ENCODE measurements at regions not wholly inside any gene's neighbourhood (a gene's known extent, or its start where the extent isn't known, plus 50 kb on each side); places are given as distances from the start of the nearest gene placed in this dataset.

DNA sequence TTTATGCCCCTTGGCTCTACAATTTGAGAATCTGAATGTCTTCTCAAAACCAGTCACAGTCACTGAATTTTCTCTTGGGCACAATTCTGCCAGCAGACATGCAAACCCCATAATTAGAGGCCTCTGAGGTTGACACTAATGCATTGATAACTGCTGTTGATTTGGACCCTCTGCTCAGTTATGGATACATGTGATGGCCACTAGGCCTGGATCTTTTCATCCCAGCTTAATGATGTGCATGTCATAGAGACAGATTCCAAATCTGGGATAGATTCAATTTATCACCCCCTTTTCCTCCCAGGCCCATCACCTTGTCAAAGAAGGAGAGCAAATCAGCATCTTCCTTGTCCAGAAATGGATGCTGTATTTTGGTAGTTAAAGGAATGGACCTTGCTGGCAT is 92.2 kb downstream of the C11orf91 start:
- CTCF ChIA-PET: interaction anchor here (0.6 kb wide), 1 partner anchor 903 kb away, joined by 3 read pairs; no protein-coding TSS in a partner anchor
- Mint-ChIP-seq H3K9me3 (no peaks in the 10 kb centered on the region), H3K36me3 (ENCODE audit: low read depth) (no peaks in the 10 kb centered on the region), H3K27ac (no peak overlapping the region), H3K4me3 (no peak overlapping the region), H3K27me3 (ENCODE audit: low read depth) (peaks cover 7% of the 10 kb centered on the region), H3K4me1 (ENCODE audit: low read depth) (no peaks in the 10 kb centered on the region)
- no peak for DNase-seq
- intact Hi-C loops (cut with micrococcal nuclease): no loop called here

DNA sequence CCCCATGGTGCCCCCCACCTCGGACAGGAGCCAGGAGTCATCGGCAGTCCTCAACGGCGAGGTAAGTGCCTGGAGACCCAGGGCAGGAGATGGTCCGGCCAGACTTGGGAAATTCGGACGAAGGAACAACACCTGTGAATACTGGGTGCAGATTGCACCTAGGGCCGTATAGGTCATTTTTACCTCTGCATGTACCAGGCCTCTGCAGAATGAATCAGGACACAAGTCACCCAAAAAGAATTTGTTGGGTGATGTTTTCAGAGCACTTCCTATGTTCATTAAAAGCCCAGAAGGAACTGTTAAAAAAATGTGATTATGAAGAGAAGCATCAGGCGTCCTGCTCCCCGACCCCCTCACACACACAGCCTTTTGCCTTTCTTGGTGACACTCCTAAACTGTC is 93.9 kb downstream of the C11orf91 start:
- intact Hi-C loops (cut with micrococcal nuclease): no loop called here

DNA sequence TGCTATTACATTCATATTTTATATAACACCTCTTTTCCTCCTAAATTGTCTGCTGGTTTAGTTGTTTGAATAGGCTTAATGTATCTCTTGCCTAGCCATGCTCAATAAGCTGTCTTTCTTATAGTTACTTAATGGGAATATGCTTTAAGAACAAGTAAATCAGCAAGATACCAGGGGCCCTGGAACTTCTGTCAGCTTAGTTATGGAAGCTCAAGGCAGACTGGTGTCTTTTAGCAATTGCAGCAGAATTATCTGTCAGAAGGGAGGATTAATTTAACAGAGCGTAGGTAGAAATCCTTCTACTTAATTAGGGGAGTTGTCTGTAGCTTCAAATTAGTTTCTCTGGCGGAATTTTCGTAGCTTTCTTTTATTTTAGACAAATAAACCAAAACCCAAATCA is 94.9 kb downstream of the C11orf91 start:
- no peaks in the 10 kb centered on the region for H3K9me3 Mint-ChIP-seq
- H3K27me3 Mint-ChIP-seq (ENCODE audit: low read depth): peaks cover 9% of the 10 kb centered on the region
- no peak for DNase-seq
- H3K4me3 Mint-ChIP-seq: no peak overlapping the region
- intact Hi-C loops (cut with micrococcal nuclease): no loop called here
- CTCF ChIA-PET: no interaction called here
- no peaks in the 10 kb centered on the region for H3K4me1 Mint-ChIP-seq (ENCODE audit: low read depth)
- no peak overlapping the region for H3K27ac Mint-ChIP-seq
- H3K36me3 Mint-ChIP-seq (ENCODE audit: low read depth): no peaks in the 10 kb centered on the region

More for the DNA sequence above, 93.9 kb downstream of the C11orf91 start:
- H3K4me1 Mint-ChIP-seq (ENCODE audit: low read depth): no peaks in the 10 kb centered on the region
- H3K9me3 Mint-ChIP-seq: no peaks in the 10 kb centered on the region
- CTCF ChIA-PET: no interaction called here
- no peak for DNase-seq
- no peaks in the 10 kb centered on the region for H3K36me3 Mint-ChIP-seq (ENCODE audit: low read depth)
- H3K27ac Mint-ChIP-seq: no peak overlapping the region
- H3K27me3 Mint-ChIP-seq (ENCODE audit: low read depth): peaks cover 7% of the 10 kb centered on the region
- H3K4me3 Mint-ChIP-seq: no peak overlapping the region

- Mint-ChIP-seq H3K4me1 (ENCODE audit: low read depth) (no peaks in the 10 kb centered on the region), H3K36me3 (ENCODE audit: low read depth) (no peaks in the 10 kb centered on the region), H3K9me3 (peaks cover 5% of the 10 kb centered on the region), H3K27ac (no peak overlapping the region), H3K27me3 (ENCODE audit: low read depth) (peaks cover 16% of the 10 kb centered on the region), H3K4me3 (no peak overlapping the region)
- DNase-seq: no peak
- intact Hi-C loops (cut with micrococcal nuclease): no loop called here
- CTCF ChIA-PET: no interaction called here
Observed at GRCh38 chr11:33598426-33599069, 102.1 kb downstream of the C11orf91 start.

GRCh38 chr11:33594188-33594587 is 106.4 kb downstream of the C11orf91 start:
- CTCF ChIA-PET: no interaction called here

DNA sequence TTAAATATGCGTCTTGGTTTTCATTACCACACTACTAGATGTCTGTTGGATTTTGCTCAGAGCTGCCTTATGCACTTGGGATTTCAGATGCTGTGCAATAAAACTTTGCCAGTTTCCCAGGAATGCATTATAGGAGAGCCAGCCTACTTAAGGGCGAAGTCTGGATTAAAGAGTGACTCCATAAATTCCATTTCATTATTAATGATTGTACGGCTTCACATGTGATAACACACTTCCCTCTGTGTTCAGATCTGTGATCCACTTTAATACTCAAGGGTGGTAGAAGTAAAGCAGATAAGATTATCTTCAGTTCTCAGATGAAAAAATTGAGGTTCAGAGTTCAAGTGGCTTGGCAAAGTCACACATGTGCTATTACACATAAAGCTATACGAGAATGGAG is 110.2 kb downstream of the C11orf91 start:
- H3K27me3 Mint-ChIP-seq (ENCODE audit: low read depth): no peaks in the 10 kb centered on the region
- H3K4me3 Mint-ChIP-seq: no peak overlapping the region
- intact Hi-C loops (cut with micrococcal nuclease): no loop called here
- no peak overlapping the region for H3K27ac Mint-ChIP-seq
- DNase-seq: no peak
- CTCF ChIA-PET: interaction anchor here (1.0 kb wide), 1 partner anchor 12 kb away, joined by 5 read pairs; no protein-coding TSS in a partner anchor
- H3K9me3 Mint-ChIP-seq: peaks cover 5% of the 10 kb centered on the region
- no peaks in the 10 kb centered on the region for H3K36me3 Mint-ChIP-seq (ENCODE audit: low read depth)
- H3K4me1 Mint-ChIP-seq (ENCODE audit: low read depth): no peaks in the 10 kb centered on the region

More at GRCh38 chr11:33594188-33594587, 106.4 kb downstream of the C11orf91 start:
- Mint-ChIP-seq H3K4me3 (no peak overlapping the region), H3K36me3 (ENCODE audit: low read depth) (no peaks in the 10 kb centered on the region), H3K27me3 (ENCODE audit: low read depth) (peaks cover 10% of the 10 kb centered on the region), H3K4me1 (ENCODE audit: low read depth) (no peaks in the 10 kb centered on the region), H3K9me3 (peaks cover 5% of the 10 kb centered on the region), H3K27ac (no peak overlapping the region)
- intact Hi-C loops (cut with micrococcal nuclease): no loop called here
- DNase-seq: no peak

DNA sequence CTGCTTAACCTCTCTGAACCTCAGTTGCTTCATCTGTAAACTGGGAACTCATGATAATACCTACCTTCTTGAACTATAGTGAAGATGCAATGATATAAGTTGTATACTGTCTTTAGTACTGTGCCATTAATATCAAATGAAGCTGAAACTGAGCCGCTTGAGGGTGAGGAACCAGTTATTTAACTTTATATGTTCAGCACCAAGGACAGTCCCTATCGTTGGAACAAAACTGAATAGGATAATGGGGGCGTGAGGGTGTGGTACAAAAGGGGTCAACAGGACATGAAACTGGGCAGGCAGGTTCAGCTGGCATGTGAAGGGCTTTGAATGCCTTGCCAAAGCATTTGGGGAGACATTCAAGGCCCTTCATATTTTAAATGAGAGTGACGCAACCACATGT is 112.6 kb downstream of the C11orf91 start:
- CTCF ChIA-PET: interaction anchor here (0.9 kb wide), 1 partner anchor 11 kb away, joined by 4 read pairs; no protein-coding TSS in a partner anchor
- H3K27me3 Mint-ChIP-seq (ENCODE audit: low read depth): no peaks in the 10 kb centered on the region

DNA sequence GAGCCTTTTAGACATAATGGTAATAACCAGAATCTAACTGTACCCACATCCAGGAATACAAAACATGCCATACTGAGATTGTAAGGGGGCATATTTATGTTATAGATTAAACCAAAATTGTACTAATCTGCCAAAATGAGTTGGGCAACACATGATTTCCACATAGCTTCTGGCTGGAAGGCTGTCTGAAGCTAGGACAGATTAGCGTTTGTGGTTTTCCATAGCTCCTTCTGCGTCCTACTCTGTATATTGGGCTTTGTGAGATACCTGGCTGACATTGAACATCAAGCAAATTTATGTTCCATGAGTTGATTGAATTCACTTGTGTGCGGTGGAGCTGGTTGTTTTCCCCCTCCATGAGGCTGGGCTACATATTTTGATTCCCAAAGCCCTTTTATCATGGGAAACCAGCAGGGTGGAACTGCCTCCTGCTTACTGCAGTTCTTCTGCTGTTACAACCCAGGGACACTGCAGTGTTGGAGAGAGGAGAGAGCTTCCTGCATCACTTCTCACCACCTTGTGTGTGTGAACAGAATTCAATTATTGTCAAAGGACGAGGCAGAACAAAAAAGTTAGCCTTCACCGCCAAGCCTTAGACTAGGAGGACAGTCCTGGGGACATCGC is 114.9 kb downstream of the C11orf91 start:
- Mint-ChIP-seq H3K9me3 (no peaks in the 10 kb centered on the region), H3K36me3 (ENCODE audit: low read depth) (no peaks in the 10 kb centered on the region), H3K4me3 (no peak overlapping the region), H3K27me3 (ENCODE audit: low read depth) (peaks cover 1% of the 10 kb centered on the region), H3K27ac (no peak overlapping the region), H3K4me1 (ENCODE audit: low read depth) (no peaks in the 10 kb centered on the region)
- intact Hi-C loops (cut with micrococcal nuclease): no loop called here
- no peak for DNase-seq
- CTCF ChIA-PET: no interaction called here

More for the DNA sequence above, 112.6 kb downstream of the C11orf91 start:
- DNase-seq: no peak
- no peaks in the 10 kb centered on the region for H3K9me3 Mint-ChIP-seq
- no peaks in the 10 kb centered on the region for H3K4me1 Mint-ChIP-seq (ENCODE audit: low read depth)
- H3K27ac Mint-ChIP-seq: no peak overlapping the region
- no peaks in the 10 kb centered on the region for H3K36me3 Mint-ChIP-seq (ENCODE audit: low read depth)
- H3K4me3 Mint-ChIP-seq: no peak overlapping the region
- intact Hi-C loops (cut with micrococcal nuclease): no loop called here

DNA sequence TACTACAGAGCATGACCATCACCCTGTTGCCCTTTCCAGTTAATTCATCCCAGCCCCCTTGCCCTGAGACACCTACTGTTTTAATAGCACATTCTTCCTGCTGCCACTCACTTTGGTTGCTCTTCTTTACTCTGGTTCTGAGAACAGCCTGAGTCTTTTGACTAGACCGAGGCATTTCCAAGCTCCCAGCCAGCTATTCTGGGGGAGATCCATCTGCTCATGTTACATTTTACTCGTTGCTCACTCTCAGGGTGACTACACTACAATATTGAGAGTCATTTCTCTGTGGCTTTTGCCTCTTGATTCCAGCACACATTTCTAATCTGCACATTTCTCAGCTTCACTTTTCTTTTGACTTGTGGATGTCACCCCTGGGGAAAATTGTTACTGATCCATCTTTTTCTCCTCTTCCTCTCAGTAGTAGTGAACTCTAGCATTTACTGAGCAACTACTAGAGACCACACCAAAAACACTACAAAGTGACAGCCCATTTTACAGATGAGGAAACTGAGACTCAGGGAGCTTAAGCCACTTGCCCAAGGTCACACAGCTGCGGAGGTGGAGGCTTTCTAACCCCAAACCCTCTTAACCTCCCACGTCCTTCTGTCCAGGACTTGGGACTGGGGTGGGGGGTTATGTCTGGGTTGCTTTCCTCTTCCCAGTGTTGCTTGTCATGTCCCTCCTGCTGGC is 117.8 kb downstream of the C11orf91 start:
- CTCF ChIA-PET: no interaction called here
- H3K9me3 Mint-ChIP-seq: no peaks in the 10 kb centered on the region
- intact Hi-C loops (cut with micrococcal nuclease): no loop called here

GRCh38 chr11:33579101-33579500 is 121.5 kb downstream of the C11orf91 start:
- peaks cover 3% of the 10 kb centered on the region for H3K27me3 Mint-ChIP-seq (ENCODE audit: low read depth)
- CTCF ChIA-PET: interaction anchor here (1.6 kb wide), 1 partner anchor 11 kb away, joined by 5 read pairs; no protein-coding TSS in a partner anchor
- H3K36me3 Mint-ChIP-seq (ENCODE audit: low read depth): no peaks in the 10 kb centered on the region
- H3K9me3 Mint-ChIP-seq: no peaks in the 10 kb centered on the region
- no peak overlapping the region for H3K27ac Mint-ChIP-seq
- H3K4me1 Mint-ChIP-seq (ENCODE audit: low read depth): no peaks in the 10 kb centered on the region
- DNase-seq: no peak
- intact Hi-C loops (cut with micrococcal nuclease): no loop called here
- no peak overlapping the region for H3K4me3 Mint-ChIP-seq

More for the DNA sequence above, 117.8 kb downstream of the C11orf91 start:
- no peaks in the 10 kb centered on the region for H3K4me1 Mint-ChIP-seq (ENCODE audit: low read depth)
- H3K4me3 Mint-ChIP-seq: no peak overlapping the region
- H3K36me3 Mint-ChIP-seq (ENCODE audit: low read depth): no peaks in the 10 kb centered on the region
- no peak for DNase-seq
- H3K27me3 Mint-ChIP-seq (ENCODE audit: low read depth): peaks cover 3% of the 10 kb centered on the region
- no peak overlapping the region for H3K27ac Mint-ChIP-seq

DNA sequence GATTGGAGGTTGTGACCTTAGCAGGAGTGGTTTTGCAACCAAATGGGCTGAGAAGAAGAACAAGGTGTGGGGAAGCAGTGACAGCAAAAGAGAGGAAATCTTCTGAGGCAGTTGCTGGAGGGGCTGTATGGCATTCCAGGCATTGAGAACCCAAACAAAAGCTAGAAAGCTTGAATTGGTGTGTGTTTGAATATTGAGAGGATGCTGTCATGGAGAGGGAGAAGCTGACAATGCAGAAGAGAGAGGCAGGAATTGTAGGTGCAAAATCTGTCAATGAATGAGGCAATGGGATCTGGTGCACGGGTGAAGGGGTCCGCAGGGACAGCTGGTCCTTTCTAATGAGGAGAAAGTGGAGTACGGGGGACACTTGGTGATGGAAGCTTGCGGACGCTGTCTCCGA is 123.4 kb downstream of the C11orf91 start:
- Mint-ChIP-seq H3K4me1 (ENCODE audit: low read depth) (no peaks in the 10 kb centered on the region), H3K36me3 (ENCODE audit: low read depth) (no peaks in the 10 kb centered on the region)
- intact Hi-C loops (cut with micrococcal nuclease): no loop called here

GRCh38 chr11:33575311-33575710 is 125.3 kb downstream of the C11orf91 start:
- CTCF ChIA-PET: interaction anchor here (0.6 kb wide), 1 partner anchor 215 kb away, joined by 3 read pairs; no protein-coding TSS in a partner anchor
- Mint-ChIP-seq H3K9me3 (no peaks in the 10 kb centered on the region), H3K27ac (no peak overlapping the region), H3K36me3 (ENCODE audit: low read depth) (no peaks in the 10 kb centered on the region), H3K27me3 (ENCODE audit: low read depth) (no peaks in the 10 kb centered on the region), H3K4me3 (no peak overlapping the region), H3K4me1 (ENCODE audit: low read depth) (no peaks in the 10 kb centered on the region)
- intact Hi-C loops (cut with micrococcal nuclease): no loop called here
- no peak for DNase-seq

More for the DNA sequence above, 123.4 kb downstream of the C11orf91 start:
- CTCF ChIA-PET: interaction anchor here (1.2 kb wide), 1 partner anchor 10 kb away, joined by 4 read pairs; no protein-coding TSS in a partner anchor
- peaks cover 3% of the 10 kb centered on the region for H3K27me3 Mint-ChIP-seq (ENCODE audit: low read depth)
- H3K9me3 Mint-ChIP-seq: no peaks in the 10 kb centered on the region
- H3K4me3 Mint-ChIP-seq: no peak overlapping the region
- DNase-seq: no peak
- no peak overlapping the region for H3K27ac Mint-ChIP-seq
